ENCODE measurements at regions not wholly inside any gene's neighbourhood (a gene's known extent, or its start where the extent isn't known, plus 50 kb on each side); places are given as distances from the start of the nearest gene placed in this dataset.

GRCh38 chr6:24997905-24998304, 62.1 kb upstream of the RIPOR2 start (continued):
- TF ChIP-seq CHD7 (IDR thresholded peaks at IDR 0.05; ENCODE audit: insufficient replicate concordance, low read length) (peak; percentile 68), POLR2A (IDR thresholded peaks at IDR 0.05; ENCODE audit: control extremely low read depth in 1 of 2, low read depth in 2 of 2, low read length in 2 of 2) (no peak), HDAC2 (IDR thresholded peaks at IDR 0.05; ENCODE audit: borderline replicate concordance in 1 of 2, low read depth in 2 of 2, low read length in 2 of 2) (no peak), POU5F1 (IDR thresholded peaks at IDR 0.05; ENCODE audit: low read depth, low read length) (no peak), TCF12 (IDR thresholded peaks at IDR 0.05; ENCODE audit: low read depth, low read length) (0 out of 2 replicates have a peak, but pooled peaks have one; percentile 62)

Data from H1 (cell line).